HG03139 (cell line): ENCODE measurements at regions not wholly inside any gene's neighbourhood (a gene's known extent, or its start where the extent isn't known, plus 50 kb on each side); places are given as distances from the start of the nearest gene placed in this dataset.

Experiments
- ATAC-seq: cut with Tn5 transposase; IDR thresholded peaks from one replicate; pipeline ENCODE4 v1.9.1; 2021; ENCODE audit not compliant: unreplicated experiment

DNA sequence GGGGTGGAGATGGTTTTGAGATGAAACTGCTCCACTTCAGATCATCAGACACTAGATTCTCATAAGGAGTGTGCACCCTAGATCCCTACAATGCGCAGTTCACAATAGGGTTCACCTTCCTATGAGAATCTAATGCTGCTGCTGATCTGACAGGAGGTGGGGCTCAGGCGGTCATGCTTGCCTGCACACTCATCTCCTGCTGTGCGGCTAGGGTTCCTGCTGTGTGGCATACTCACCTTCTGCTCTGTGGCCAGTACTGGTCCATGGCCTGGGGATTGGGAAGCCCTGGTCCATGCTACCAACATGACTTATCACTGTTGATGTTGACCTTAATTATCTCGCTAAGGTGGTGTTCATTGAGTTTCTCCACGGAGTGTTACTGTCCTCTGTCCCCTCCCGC, 144.5 kb downstream of the NAV1 start:
- ATAC-seq: no peak

DNA sequence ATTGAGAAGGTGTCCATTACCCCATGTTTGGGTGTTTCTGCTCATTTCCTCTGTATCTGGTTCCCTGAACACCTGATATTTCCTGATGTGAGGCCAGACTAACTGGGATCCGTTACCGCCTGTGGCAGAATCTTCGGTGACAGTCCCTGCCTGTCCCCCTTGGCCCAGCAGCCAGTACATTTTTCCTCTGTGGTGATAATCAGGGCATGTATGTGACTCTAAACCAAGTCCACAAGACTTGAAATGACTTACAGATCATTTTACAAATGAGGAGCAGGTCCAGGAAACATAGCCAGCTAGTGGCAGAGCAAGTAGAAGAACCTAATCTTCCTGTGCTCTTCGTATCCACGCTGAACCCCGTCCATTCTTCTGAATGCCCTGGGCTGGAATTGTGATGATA, 143.5 kb upstream of the IPO9 start:
- no peak for ATAC-seq

DNA sequence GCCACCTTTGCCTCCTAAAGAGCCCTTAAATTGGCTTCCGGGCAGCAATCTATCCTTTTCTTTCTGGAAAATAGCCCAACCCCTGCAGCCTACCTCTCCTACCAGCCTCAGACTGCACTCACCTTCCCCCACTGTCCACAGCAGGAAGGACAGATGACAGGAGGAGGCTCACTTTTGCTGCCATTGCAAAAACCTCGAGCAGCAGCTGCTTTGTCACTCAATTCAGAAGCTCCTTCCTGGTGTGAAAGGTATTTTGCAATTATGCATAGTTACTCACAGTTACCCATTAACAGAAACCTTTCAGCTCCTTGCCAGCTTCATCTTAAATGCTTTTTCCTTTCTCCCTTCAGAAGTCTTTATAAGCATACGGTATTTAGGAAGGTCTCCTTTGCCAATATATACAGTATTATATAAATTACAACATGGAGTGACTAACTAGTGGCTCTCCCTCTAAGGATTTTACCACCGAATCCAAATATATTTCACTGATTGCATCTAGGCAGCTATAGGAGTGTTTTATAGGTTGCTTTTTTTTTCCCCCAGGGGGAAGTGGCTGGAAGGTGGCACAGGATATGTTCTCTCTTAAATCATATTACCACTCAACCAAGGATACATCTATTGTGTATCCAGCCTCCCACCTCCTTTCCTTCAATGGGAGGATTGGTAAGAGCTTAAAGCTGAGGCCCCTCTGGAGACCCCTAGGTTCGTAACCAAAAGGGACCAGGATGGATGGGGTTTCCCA, 142.1 kb upstream of the IPO9 start:
- no peak for ATAC-seq

DNA sequence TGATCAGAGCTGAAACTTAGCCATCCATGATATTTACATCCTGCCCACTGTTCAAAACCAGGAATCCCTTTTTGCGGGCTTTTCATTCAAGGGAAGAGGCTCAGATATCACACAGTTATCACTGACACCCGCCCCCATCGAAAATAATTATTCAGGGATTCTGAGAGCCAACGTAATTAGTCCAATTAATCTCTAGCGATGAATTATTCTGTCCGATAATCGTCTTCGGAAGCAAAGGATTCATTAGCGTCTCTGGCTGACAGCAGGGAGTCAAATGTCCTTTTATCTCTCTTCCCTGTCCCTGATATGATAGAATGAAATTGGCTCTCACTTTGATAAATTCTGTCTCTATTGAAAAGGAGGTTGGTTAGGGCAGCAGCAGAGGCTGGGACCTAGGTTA, 140.4 kb upstream of the IPO9 start:
- ATAC-seq: no peak

DNA sequence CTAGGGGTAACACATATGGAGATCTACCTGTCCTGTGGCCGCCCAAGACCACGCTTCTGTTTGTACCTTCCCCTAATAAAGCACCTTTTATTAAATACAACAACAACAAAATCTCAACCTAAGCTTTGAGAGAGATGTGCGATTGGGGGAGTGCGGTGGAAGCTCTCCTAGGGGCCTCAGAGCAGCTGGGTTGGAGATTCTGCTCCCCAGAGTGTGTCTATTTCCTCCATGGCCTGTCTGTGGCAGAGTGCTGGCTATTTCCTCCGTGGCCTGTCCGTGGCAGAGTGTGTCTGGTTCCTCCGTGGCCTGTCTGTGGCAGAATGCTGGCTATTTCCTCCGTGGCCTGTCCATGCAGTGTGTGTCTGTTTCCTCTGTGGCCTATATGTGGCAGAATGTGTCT, 139.3 kb upstream of the IPO9 start:
- no peak for ATAC-seq

DNA sequence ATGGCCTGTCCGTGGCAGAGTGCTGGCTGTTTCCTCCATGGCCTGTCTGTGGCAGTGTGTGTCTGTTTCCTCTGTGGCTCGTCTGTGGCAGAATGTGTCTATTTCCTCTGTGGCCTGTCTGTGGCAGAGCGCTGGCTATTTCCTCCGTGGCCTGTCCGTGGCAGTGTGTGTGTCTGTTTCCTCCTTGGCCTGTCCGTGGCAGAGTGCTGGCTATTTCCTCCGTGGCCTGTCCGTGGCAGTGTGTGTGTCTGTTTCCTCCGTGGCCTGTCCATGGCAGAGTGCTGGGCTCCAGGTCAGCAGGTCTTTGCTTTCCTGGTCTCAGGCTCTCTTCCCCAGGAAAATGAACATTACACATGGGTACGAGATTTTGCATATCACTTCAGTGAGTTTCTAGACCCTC, 138.4 kb upstream of the IPO9 start:
- no peak for ATAC-seq

DNA sequence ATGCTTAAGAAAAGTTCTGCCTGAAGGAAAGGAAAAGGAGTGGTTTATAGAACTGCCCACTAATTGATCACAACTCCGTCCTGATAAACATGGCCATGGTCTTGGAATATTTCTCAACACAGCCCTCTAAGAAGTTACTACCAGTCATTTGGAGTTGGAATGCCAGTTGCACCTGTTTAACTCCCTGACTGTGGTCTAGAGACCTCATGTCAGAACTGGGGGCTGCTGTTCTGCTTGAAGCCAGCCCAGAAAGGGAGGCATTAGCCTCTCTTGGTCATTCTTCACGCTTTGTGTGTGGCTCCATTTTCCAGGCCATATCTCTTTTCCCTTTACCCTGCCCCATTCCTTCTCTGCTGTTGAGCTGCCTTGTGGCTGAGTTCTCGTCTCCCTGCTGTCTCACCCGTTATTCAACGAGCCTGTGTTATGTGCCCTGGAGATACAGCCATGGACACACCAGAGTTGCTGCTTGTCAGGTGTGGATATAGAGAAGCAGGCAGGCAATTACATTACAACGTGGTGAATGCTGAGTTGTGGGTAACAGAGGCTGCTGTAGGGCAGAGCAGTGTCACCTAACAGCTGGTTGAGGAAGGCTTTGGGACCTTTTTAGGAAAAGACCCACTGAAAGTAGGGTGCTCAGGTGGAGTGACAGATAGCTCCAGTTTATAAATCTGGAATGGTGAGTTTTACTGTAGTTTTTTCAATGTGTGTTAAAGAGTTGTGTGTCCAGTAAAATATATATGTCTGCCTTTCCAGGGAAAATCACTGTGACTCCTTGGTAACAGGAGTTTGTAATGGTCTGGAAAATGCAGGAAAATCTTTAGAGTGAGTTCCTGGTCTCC, 137.0 kb upstream of the IPO9 start:
- ATAC-seq: no peak

DNA sequence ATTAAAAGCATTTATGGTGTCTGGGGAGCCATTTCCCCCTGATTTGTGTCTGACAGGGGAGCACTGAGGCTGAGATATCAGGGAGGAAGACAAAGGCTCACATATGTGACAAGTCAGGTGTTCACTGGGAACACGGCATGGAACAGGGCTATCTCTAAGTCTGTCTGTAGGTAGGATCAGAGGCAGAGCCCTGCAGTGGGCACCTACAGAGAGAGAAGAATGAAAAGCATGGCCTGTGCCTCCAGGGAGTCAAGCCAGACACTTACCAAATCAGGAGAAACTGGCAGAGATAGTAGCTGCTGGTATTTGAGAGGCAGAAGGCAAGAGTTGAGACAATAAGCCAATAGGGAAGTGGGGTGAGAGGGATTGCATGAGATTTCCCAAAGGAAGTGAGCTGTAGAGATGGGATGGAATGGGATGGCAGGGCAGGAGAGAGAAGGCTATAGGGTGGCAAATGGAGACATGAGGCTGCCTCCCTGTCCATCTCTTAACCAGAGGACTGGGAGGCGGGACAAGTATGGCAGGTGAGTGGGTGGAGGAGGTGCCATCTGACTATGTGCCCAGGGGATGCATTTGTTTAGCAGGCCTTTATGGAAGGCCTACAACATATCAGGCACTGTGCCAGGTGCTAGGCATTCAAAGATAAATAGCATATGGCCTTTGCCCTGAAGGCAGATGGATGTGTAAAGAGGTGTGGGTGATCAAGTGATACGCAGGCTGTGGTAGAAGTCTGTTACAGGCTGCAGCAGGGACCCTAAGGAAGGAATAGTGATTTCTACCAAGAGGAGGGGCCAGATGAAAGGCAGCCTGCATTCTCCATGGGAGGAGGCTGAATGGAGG, 136.2 kb upstream of the IPO9 start:
- no peak for ATAC-seq

DNA sequence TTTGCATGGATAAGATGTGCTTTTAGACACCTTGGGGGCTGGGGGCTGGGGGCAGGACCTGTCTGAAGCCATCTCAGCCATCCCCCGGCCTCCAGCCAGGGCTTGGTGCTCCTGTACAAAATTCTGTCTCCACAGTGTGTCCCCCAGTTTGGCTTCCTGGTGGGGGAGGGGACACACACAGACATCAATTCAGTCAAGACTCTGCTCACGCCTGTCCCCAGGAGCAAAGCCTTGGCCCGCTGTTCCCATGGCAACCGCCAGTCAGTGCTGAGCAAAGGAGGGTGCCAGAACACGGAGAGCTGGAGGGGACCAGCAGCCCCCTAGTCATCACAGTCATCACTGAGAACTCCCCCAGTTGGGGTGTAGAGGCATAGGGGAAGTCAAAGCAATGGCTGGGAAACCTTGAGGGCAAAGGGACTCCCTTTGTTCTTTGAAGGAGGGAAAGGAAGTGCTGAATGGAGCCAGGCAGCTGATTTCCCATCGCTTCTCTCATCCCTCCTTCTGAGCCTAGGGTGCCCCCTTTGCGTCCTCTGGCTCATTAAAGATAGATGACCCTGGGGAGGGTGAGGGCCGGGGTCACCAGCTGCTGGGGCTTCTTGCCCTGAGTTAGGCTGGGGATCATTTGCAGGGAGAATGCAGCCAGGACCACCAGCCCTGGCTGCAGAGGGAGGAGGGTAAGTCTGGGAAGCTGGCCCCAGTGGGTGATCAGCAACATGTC, 134.9 kb upstream of the IPO9 start:
- no peak for ATAC-seq

DNA sequence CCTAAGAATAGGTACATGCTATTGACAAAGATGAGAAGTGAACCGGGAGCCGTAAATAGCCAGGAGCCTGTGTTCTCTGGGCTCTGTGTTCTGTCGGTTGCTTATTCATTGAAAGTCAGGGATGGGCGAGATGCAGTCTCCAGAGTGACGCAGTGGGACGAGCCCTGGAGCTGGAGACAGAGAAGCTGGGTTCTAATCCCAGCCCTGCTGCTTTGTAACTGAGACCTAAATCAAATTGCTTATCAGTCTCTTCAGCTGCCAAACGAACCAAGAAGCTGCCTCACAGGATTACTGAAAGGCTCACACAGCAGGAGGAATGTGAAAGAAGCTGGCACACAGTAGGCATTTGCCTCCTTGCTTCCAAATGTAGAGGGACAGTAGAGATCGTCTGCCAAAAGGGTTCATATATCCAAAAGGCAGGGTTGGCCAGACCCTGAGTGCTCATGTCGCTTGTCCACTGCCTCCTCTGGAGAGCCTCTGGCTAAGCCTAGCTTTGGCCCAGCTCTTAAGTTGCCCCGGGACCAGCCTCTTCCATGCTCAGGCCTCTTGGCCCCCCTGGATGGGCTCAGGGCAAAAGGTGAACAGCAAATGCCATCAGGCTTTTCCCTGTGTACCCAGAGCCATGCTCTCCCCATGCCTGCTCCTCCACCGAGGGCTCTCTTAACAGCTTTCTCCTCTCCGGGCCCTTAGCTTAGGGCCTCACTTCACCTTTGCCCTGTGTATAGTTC, 134.2 kb upstream of the IPO9 start:
- ATAC-seq: no peak

DNA sequence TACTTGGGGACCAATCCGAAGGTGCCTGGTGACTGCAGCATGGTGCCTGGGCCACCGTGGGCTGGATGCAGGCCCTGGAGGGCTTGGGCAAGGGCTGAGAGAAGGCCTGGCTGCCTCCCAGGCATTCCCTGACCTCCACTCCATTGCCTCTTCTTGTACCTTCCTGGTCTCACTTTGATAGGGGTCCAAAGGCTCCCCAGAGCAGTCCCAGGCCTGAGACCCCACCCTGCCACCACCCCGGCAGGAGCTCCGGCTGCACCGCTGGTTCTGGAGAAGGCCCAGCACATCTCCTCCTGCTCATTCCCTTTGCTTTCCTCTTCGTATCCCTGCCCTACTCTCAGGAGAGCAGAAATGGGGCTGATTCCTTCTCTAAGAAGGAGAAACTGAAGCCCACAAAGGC, 133.3 kb upstream of the IPO9 start:
- no peak for ATAC-seq

DNA sequence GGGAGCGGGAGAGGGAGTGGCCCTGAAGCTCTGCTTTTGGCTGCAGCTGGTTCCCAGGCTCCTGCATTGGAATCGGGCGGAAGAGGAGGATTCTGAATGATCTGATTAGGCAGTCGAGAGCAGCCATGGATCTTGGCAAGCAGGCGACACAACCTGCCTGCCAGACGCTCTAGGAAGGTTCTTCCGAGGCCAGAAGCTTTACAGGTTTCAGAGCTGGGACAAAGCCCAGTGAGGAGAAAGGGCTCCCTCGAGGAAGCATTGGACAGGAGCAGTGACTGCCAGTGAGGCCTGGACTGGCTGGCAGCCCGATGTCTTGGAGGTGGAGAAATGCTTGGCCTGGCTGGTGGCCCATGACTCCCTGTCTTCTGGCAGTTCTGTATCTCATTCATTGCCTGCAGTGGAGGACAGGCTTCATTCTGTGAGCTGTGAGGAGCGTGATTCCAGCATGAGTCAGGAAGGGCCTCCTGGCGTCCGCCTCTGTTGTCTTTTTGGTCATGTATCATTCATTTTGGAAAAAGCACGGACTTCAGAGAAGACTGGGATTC, 132.7 kb upstream of the IPO9 start:
- ATAC-seq: no peak

DNA sequence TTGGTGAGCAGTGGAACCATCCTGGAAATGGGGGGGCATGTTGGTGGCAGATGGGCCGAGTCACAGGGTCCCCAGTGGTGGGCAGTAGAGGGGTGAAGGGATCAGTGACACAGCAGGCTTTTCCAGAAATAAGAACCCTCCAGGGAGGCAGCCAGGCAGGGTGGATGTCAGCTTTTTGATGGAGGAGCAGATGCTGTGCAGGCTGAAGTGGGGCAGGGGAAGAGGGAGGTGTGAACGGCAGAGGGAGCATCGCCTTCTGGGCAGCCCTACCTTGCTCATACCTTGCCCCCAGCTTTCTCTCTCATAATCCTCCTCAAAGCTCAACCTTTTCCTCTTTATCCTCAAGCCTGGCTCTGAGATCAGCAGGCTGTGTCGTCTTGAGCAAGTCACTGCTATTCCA, 131.8 kb upstream of the IPO9 start:
- ATAC-seq: no peak

DNA sequence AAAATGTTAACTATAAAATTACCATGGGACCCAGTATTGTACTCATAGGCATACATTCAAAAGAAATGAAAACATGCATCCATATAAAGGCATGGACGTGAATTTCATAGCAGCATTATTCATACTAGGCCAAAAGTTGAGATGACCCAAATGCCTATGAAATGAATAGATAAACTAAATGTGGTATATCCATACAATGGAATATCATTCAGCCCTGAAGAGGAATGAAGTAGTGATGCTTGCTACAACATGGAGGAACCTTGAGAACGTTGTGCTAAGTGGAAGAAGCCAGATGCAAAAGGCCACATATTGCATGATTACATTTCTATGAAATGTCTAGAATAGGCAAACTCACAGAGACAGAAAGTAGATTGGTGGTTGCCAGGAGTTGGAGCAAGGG, 127.1 kb upstream of the IPO9 start:
- no peak for ATAC-seq

DNA sequence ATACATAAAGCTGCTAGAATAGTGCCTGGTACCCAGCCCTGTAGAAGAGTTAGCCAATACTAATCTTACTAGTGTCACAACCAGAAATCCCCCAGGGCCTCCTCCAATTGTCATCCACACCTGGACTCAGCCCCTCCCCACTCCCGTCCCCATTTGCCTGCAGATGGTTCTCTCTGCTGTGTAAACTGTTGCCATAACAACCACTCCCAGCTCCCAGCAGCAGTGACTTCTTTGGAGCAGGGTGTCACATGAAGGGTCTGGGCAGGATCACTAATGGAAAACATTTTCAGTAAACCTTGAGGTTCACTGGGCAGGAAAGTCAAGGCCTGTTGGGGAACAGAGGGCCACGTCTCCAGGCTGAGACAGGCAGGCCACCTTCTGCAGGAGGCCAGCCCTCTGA, 126.0 kb upstream of the IPO9 start:
- ATAC-seq: no peak

DNA sequence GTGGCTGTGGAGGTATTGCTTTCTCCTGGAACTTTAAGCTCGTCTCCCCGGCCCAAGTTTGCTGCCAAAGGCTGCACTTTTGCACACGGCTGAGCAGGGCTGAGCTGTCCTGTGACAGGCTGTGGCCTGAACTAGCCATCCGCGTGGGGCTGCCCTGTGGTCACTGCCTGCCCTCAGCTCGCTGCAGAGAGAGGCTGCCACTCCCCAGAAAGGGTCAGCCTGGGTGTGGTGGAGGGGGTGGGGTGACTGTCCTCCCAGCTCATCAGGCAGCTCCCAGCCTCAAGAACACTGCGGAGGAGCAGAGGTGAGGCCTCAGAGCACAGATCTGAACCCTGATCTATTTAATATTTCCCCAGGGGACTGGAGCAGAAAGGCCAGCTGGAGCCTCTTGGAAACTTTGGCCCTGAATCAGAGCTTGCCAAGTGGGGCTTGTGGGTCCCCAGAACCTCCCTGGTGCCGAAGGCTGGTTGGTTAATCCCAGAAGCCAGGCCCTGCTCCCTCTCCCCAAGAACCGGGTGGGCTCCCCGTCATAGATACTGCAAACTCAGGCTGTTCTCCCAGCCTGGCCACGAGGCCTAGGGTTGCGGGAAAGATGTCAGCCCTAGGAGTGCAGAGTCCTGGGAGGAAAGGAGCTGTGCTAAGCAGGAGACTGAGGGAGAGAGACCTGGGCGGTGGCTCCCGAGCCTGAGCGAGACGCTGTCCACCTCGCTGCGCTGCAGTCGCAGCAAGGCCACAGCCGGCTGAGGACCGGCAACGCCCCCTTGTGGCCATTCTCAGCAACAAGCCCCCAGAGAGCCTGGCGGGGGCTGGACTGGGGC, 125.1 kb upstream of the IPO9 start:
- ATAC-seq: no peak

DNA sequence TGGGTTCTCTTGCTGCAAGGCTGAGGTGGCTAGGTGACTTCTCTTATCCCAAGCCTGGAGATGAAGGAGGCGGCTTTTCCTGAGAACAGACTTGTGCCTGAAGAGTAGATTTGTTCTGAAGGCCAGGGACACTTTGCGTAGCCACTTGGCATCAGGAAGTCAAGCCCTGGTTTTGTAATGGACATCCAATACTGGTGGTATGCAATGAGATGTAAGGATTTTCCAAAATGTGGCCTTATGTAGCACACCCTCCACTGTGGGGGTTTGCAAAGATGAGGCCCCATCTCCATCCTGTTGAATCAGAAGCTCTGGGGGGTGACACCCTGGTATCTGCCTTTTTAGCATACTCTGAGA, 124.5 kb upstream of the IPO9 start:
- ATAC-seq: no peak

DNA sequence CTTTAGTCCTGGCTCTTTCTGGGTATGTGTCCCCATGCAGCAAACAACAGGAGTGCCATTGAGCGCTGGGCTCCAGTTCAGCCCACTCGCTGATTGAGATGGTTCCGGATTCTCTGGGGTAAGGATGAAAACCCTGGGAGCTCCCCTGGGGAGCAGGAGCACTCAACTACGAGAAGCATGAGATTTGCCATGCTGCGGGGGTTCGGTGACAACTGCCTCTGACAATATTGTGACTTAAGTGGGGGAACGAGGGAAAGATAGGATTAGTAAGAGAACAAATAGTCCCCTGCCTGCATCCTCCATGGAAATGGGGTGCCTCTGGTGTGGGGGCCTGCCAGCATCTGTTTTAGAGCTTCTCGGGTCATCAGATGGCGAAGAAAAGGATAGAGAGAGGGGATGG, 123.6 kb upstream of the IPO9 start:
- no peak for ATAC-seq

DNA sequence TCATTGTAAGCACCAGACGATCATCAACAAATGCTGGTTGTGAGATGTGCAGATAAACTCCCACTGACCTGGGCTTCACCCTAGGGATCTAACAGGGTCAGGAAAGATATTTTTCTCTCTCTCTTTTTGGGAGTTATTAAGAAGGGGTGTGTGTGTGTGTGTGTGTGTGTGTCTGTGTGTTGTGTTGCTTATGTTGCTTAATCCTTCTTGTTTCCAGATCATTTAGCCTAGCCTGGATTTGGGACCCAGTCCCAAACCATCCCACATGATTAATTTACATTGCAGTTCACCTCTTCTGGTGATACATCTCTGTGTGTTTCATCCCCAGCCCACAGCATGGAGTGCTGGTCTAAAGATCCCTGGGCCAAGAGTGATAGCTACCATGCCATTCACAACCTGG, 122.8 kb upstream of the IPO9 start:
- ATAC-seq: no peak
